CD8-positive, alpha-beta memory T cell (primary cell): ENCODE measurements at regions not wholly inside any gene's neighbourhood (a gene's known extent, or its start where the extent isn't known, plus 50 kb on each side); places are given as distances from the start of the nearest gene placed in this dataset.
"Not testable (repeated sequence)": the region's sequence is repeated elsewhere in the genome, so short reads cannot be mapped to it uniquely, and the experiment has no call there.

ENCODE experiments used
- CTCF ChIA-PET: fragments of 350-600 bp; sonication (Branson Sonifier 250); formaldehyde crosslinking; loops from one replicate; lab custom pipeline; 2021; ENCODE audit warnings: antibody characterized with exemption; lab: Charles Lee
- POLR2A ChIA-PET: fragments of 350-600 bp; sonication (Branson Sonifier 250); formaldehyde crosslinking; loops from one replicate; lab custom pipeline; 2021; ENCODE audit warnings: antibody characterized with exemption; lab: Charles Lee
- DNase-seq, 5 donors: peaks; one replicate each; pipeline versions ENCODE4 v3.0.0 to v3.0.0-alpha.2; 2020 to 2022; ENCODE audit warnings: mixed read lengths in 1 of 5
- H3K27ac ChIP-seq: one replicate; pipeline ENCODE4 v1.7.0; 2013; ENCODE audit warnings: low read depth, mild to moderate bottlenecking, low read length, moderate library complexity
- H3K27me3 ChIP-seq: 2 replicates; pipeline ENCODE4 v1.7.0; 2013; ENCODE audit warnings: low read length, mild to moderate bottlenecking; ENCODE audit not compliant: insufficient read depth, poor library complexity, severe bottlenecking
- H3K36me3 ChIP-seq: 2 replicates; pipeline ENCODE4 v1.7.0; 2013; ENCODE audit warnings: mild to moderate bottlenecking, low read length, moderate library complexity; ENCODE audit not compliant: insufficient read depth
- H3K4me1 ChIP-seq: 2 replicates; pipeline ENCODE4 v1.7.0; 2013; ENCODE audit warnings: mild to moderate bottlenecking, low read length, moderate library complexity; ENCODE audit not compliant: insufficient read depth
- H3K4me3 ChIP-seq: 2 replicates; pipeline ENCODE4 v1.7.0; 2013; ENCODE audit warnings: mild to moderate bottlenecking, low read length
- H3K9me3 ChIP-seq: 2 replicates; pipeline ENCODE4 v1.7.0; 2013; ENCODE audit warnings: mild to moderate bottlenecking, low read length
- H3K27ac Mint-ChIP-seq, 8 donors: one replicate each; pipeline ENCODE4 v1.8.0; 2020 to 2021; ENCODE audit warnings: mixed read lengths in 8 of 8, mild to moderate bottlenecking in 6 of 8, inconsistent platforms in 3 of 8, moderate library complexity in 3 of 8
- H3K27me3 Mint-ChIP-seq, 2 donors: one replicate each; pipeline ENCODE4 v1.8.0; 2020 to 2021; ENCODE audit warnings: mixed read lengths in 2 of 2, mild to moderate bottlenecking in 1 of 2, moderate library complexity in 1 of 2
- H3K36me3 Mint-ChIP-seq, 3 donors: one replicate each; pipeline ENCODE4 v1.8.0; 2020 to 2021; ENCODE audit warnings: mixed read lengths in 3 of 3, inconsistent platforms in 1 of 3, mild to moderate bottlenecking in 1 of 3
- H3K4me1 Mint-ChIP-seq, 3 donors: one replicate each; pipeline ENCODE4 v1.8.0; 2020 to 2021; ENCODE audit warnings: mixed read lengths in 3 of 3, inconsistent platforms in 1 of 3, mild to moderate bottlenecking in 1 of 3
- H3K4me3 Mint-ChIP-seq, 7 donors: one replicate each; pipeline ENCODE4 v1.8.0; 2020 to 2021; ENCODE audit warnings: mixed read lengths in 7 of 7, mild to moderate bottlenecking in 6 of 7, moderate library complexity in 4 of 7, inconsistent platforms in 2 of 7
- H3K9me3 Mint-ChIP-seq, 5 donors: one replicate each; pipeline ENCODE4 v1.8.0; 2020 to 2022; ENCODE audit warnings: mixed read lengths in 5 of 5, mild to moderate bottlenecking in 3 of 5, moderate library complexity in 2 of 5, inconsistent platforms in 1 of 5

- no peaks in the 10 kb centered on the region for H3K9me3 ChIP-seq
- no peaks in the 10 kb centered on the region for H3K27me3 ChIP-seq
- Mint-ChIP-seq H3K9me3 (peaks cover 0 to 10% (median 3%) of the 10 kb centered on the region in 5 donors), H3K36me3 (no peaks in the 10 kb centered on the region), H3K27ac (no peak overlapping the region), H3K27me3 (no peaks in the 10 kb centered on the region), H3K4me1 (no peaks in the 10 kb centered on the region), H3K4me3 (no peak overlapping the region)
- no peak overlapping the region for H3K27ac ChIP-seq
- H3K4me3 ChIP-seq = no peak overlapping the region
- ChIA-PET CTCF (no interaction called here), POLR2A (no interaction called here)
- H3K4me1 ChIP-seq = no peaks in the 10 kb centered on the region
- H3K36me3 ChIP-seq = no peaks in the 10 kb centered on the region
- no peak for DNase-seq
These were observed 329.0 kb downstream of the NAF1 start for GRCh38 chr4:162837679-162838078.

DNA sequence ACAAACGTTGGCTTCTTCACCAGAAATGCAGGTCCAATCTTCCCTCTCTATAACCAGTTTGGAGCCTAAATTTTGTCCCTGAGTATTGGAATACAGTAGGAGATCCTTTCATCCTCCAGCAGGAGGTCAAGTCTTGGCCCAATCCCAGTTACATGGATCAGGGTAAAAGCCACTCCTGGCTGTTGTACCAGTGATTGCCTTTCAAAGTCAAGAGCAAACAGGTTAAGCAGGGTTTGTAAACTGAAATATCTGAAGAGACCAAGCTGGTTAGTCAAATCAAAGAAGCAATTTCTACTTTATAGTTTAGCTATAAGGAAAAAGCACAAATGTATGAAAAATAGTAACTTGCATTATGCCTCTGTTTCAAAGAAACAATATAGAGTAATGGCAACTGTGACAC, 329.4 kb downstream of the NAF1 start:
- no peaks in the 10 kb centered on the region for H3K9me3 ChIP-seq
- peaks cover 0 to 10% (median 3%) of the 10 kb centered on the region in 5 donors for H3K9me3 Mint-ChIP-seq
- CTCF ChIA-PET = no interaction called here
- H3K4me1 ChIP-seq = no peaks in the 10 kb centered on the region
- H3K27ac Mint-ChIP-seq = no peak overlapping the region
- H3K36me3 ChIP-seq = no peaks in the 10 kb centered on the region
- no peaks in the 10 kb centered on the region for H3K36me3 Mint-ChIP-seq
- POLR2A ChIA-PET = no interaction called here
- H3K27me3 Mint-ChIP-seq = no peaks in the 10 kb centered on the region
- no peak overlapping the region for H3K4me3 Mint-ChIP-seq
- no peaks in the 10 kb centered on the region for H3K4me1 Mint-ChIP-seq
- H3K4me3 ChIP-seq = no peak overlapping the region
- DNase-seq = no peak
- H3K27me3 ChIP-seq = no peaks in the 10 kb centered on the region
- no peak overlapping the region for H3K27ac ChIP-seq

- ChIA-PET POLR2A (no interaction called here), CTCF (no interaction called here)
- Mint-ChIP-seq H3K4me3 (no peak overlapping the region), H3K4me1 (no peaks in the 10 kb centered on the region), H3K36me3 (no peaks in the 10 kb centered on the region), H3K27me3 (no peaks in the 10 kb centered on the region), H3K27ac (no peak overlapping the region), H3K9me3 (peaks cover 0 to 6% (median 3%) of the 10 kb centered on the region in 5 donors)
- no peaks in the 10 kb centered on the region for H3K27me3 ChIP-seq
- DNase-seq = no peak
- no peaks in the 10 kb centered on the region for H3K9me3 ChIP-seq
- no peaks in the 10 kb centered on the region for H3K36me3 ChIP-seq
- H3K4me1 ChIP-seq = no peaks in the 10 kb centered on the region
- H3K4me3 ChIP-seq = no peak overlapping the region
- no peak overlapping the region for H3K27ac ChIP-seq
These were observed 329.9 kb downstream of the NAF1 start for GRCh38 chr4:162836773-162837172.

GRCh38 chr4:162836258-162836657, 330.4 kb downstream of the NAF1 start:
- H3K27ac Mint-ChIP-seq, CTCF ChIA-PET, H3K9me3 ChIP-seq, H3K4me3 Mint-ChIP-seq, H3K9me3 Mint-ChIP-seq, H3K27ac ChIP-seq, DNase-seq, H3K4me3 ChIP-seq, H3K27me3 Mint-ChIP-seq, H3K36me3 Mint-ChIP-seq, H3K27me3 ChIP-seq, H3K4me1 ChIP-seq, H3K4me1 Mint-ChIP-seq, POLR2A ChIA-PET, H3K36me3 ChIP-seq: not testable (repeated sequence)

- H3K9me3 ChIP-seq = no peaks in the 10 kb centered on the region
- no peaks in the 10 kb centered on the region for H3K27me3 Mint-ChIP-seq
- H3K4me1 ChIP-seq = no peaks in the 10 kb centered on the region
- no peaks in the 10 kb centered on the region for H3K36me3 Mint-ChIP-seq
- ChIA-PET CTCF (no interaction called here), POLR2A (no interaction called here)
- no peaks in the 10 kb centered on the region for H3K27me3 ChIP-seq
- H3K9me3 Mint-ChIP-seq = peaks cover 0 to 3% (median 3%) of the 10 kb centered on the region in 5 donors
- H3K4me3 ChIP-seq = no peak overlapping the region
- no peak overlapping the region for H3K27ac Mint-ChIP-seq
- no peak overlapping the region for H3K27ac ChIP-seq
- no peaks in the 10 kb centered on the region for H3K36me3 ChIP-seq
- DNase-seq = no peak
- H3K4me3 Mint-ChIP-seq = no peak overlapping the region
- no peaks in the 10 kb centered on the region for H3K4me1 Mint-ChIP-seq
These were observed 335.8 kb downstream of the NAF1 start for GRCh38 chr4:162830899-162831298.

- H3K4me3 ChIP-seq, H3K36me3 Mint-ChIP-seq, H3K4me1 ChIP-seq, CTCF ChIA-PET, H3K9me3 ChIP-seq, H3K27ac Mint-ChIP-seq, H3K27me3 Mint-ChIP-seq, H3K27ac ChIP-seq, H3K36me3 ChIP-seq, H3K27me3 ChIP-seq, DNase-seq, H3K4me3 Mint-ChIP-seq, POLR2A ChIA-PET, H3K4me1 Mint-ChIP-seq: not testable (repeated sequence)
- H3K9me3 Mint-ChIP-seq = peaks cover 10 to 28% (median 16%) of the 10 kb centered on the region in 5 donors
These were observed 349.3 kb downstream of the NAF1 start for GRCh38 chr4:162817374-162817773.

DNA sequence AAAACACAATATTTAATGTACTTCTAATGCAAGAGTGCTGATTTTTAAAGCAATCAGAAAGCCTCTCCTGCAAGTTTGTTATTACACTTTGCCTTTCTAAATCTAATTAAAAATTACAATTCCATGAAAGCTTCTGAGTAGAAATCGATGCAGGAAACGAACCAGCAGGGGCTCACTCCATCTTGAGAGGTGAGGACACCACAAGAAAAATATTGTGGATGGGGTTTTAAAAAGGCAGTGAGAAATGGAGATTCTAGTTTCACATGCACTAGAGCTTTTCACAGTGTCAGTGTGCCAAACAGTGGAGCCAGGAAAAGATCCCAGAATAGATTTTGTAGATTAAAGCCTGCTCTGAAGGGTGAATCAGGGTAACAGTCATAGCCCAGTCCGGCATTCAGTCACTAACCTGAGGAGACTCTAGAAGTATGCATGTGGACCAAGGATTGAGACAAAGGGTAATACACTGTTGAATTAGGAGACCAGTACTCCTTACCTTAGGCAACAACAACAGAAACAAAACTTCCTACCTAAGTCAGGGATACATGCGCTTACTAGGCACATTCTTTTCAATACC, 362.3 kb downstream of the NAF1 start:
- Histone ChIP-seq H3K4me3 (no peak overlapping the region), H3K27me3 (no peaks in the 10 kb centered on the region), H3K36me3 (no peaks in the 10 kb centered on the region), H3K27ac (no peak overlapping the region), H3K4me1 (no peaks in the 10 kb centered on the region), H3K9me3 (no peaks in the 10 kb centered on the region)
- POLR2A ChIA-PET = no interaction called here
- H3K36me3 Mint-ChIP-seq = no peaks in the 10 kb centered on the region
- H3K27me3 Mint-ChIP-seq = no peaks in the 10 kb centered on the region
- peaks cover 2 to 18% (median 6%) of the 10 kb centered on the region in 5 donors for H3K9me3 Mint-ChIP-seq
- no peak for DNase-seq
- H3K4me1 Mint-ChIP-seq = no peaks in the 10 kb centered on the region
- H3K4me3 Mint-ChIP-seq = no peak overlapping the region
- no peak overlapping the region for H3K27ac Mint-ChIP-seq
- CTCF ChIA-PET = no interaction called here

DNA sequence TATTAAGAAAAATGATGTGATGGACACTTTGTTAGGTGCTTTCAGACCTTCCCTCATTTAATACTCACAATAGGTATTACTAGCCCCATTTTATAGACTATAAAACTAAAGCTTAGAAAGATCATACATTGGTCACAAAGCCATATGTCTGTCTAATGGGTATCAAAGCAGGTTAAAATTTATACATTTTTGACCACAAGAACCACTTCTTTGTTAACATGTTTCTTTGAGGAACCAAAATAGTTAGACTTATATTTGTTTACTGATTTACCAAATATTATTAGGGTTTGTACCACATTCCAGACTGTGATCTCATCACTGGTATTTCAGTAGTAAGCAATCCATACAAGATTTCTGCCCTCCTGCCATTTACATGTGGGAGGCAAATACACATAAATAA, 363.3 kb downstream of the NAF1 start:
- Mint-ChIP-seq H3K4me1 (no peaks in the 10 kb centered on the region), H3K9me3 (peaks cover 2 to 18% (median 9%) of the 10 kb centered on the region in 5 donors), H3K27me3 (peaks cover 0 to 3% of the 10 kb centered on the region in 2 donors), H3K4me3 (no peak overlapping the region), H3K36me3 (no peaks in the 10 kb centered on the region), H3K27ac (no peak overlapping the region)
- Histone ChIP-seq H3K9me3 (no peaks in the 10 kb centered on the region), H3K36me3 (no peaks in the 10 kb centered on the region), H3K4me1 (no peaks in the 10 kb centered on the region), H3K27ac (no peak overlapping the region), H3K27me3 (no peaks in the 10 kb centered on the region), H3K4me3 (no peak overlapping the region)
- CTCF ChIA-PET = no interaction called here
- DNase-seq = no peak
- POLR2A ChIA-PET = no interaction called here

- Histone ChIP-seq H3K4me1 (no peaks in the 10 kb centered on the region), H3K27ac (no peak overlapping the region), H3K27me3 (no peaks in the 10 kb centered on the region), H3K36me3 (no peaks in the 10 kb centered on the region), H3K9me3 (no peaks in the 10 kb centered on the region), H3K4me3 (no peak overlapping the region)
- Mint-ChIP-seq H3K27me3 (peaks cover 0 to 3% of the 10 kb centered on the region in 2 donors), H3K27ac (no peak overlapping the region), H3K9me3 (peaks cover 0 to 10% (median 8%) of the 10 kb centered on the region in 5 donors), H3K4me3 (no peak overlapping the region), H3K4me1 (no peaks in the 10 kb centered on the region), H3K36me3 (no peaks in the 10 kb centered on the region)
- DNase-seq = no peak
- ChIA-PET CTCF (no interaction called here), POLR2A (no interaction called here)
These were observed 369.6 kb downstream of the NAF1 start for GRCh38 chr4:162797108-162797507.
